ENCODE measurements at regions not wholly inside any gene's neighbourhood (a gene's known extent, or its start where the extent isn't known, plus 50 kb on each side); places are given as distances from the start of the nearest gene placed in this dataset.

GRCh38 chr20:16662467-16662866, 67.4 kb upstream of the SNRPB2 start:
- no peaks in the 10 kb centered on the region for H3K27me3 ChIP-seq (ENCODE audit: insufficient read depth, low read length)

GRCh38 chr20:16661756-16662155, 68.1 kb upstream of the SNRPB2 start:
- Histone ChIP-seq H3K4me2 (ENCODE audit: insufficient read depth, low read length) (no peak overlapping the region), H2AFZ (ENCODE audit: low read length) (no peak overlapping the region), H3K4me3 (ENCODE audit: insufficient read depth, low read length) (no peak overlapping the region), H3K9me3 (ENCODE audit: low read depth, low read length) (no peaks in the 10 kb centered on the region), H3K36me3 (ENCODE audit: insufficient read depth, low read length) (no peaks in the 10 kb centered on the region), H3K27me3 (ENCODE audit: insufficient read depth, low read length) (no peaks in the 10 kb centered on the region), H3K79me2 (ENCODE audit: insufficient read depth, low read length) (no peaks in the 10 kb centered on the region), H3K27ac (ENCODE audit: low read depth, low read length) (no peak overlapping the region), H3K4me1 (ENCODE audit: insufficient read depth, low read length) (no peaks in the 10 kb centered on the region), H4K20me1 (ENCODE audit: insufficient read depth, low read length) (no peaks in the 10 kb centered on the region)
- TF ChIP-seq CTCF (IDR thresholded peaks at IDR 0.05; ENCODE audit: extremely low read depth, low read depth, low read length): no peak
- DNase-seq (ENCODE audit: insufficient read length, low spot score, missing footprints): no peak

More at GRCh38 chr20:16662467-16662866, 67.4 kb upstream of the SNRPB2 start:
- no peak overlapping the region for H3K4me2 ChIP-seq (ENCODE audit: insufficient read depth, low read length)
- no peak overlapping the region for H3K4me3 ChIP-seq (ENCODE audit: insufficient read depth, low read length)
- no peak overlapping the region for H2AFZ ChIP-seq (ENCODE audit: low read length)
- H3K9me3 ChIP-seq (ENCODE audit: low read depth, low read length): no peaks in the 10 kb centered on the region
- no peak for TF ChIP-seq CTCF (IDR thresholded peaks at IDR 0.05; ENCODE audit: extremely low read depth, low read depth, low read length)
- no peaks in the 10 kb centered on the region for H4K20me1 ChIP-seq (ENCODE audit: insufficient read depth, low read length)
- no peak overlapping the region for H3K27ac ChIP-seq (ENCODE audit: low read depth, low read length)
- H3K79me2 ChIP-seq (ENCODE audit: insufficient read depth, low read length): no peaks in the 10 kb centered on the region
- no peaks in the 10 kb centered on the region for H3K36me3 ChIP-seq (ENCODE audit: insufficient read depth, low read length)
- no peak for DNase-seq (ENCODE audit: insufficient read length, low spot score, missing footprints)
- H3K4me1 ChIP-seq (ENCODE audit: insufficient read depth, low read length): no peaks in the 10 kb centered on the region

- Histone ChIP-seq H2AFZ (ENCODE audit: low read length) (no peak overlapping the region), H3K4me2 (ENCODE audit: insufficient read depth, low read length) (no peak overlapping the region), H3K4me3 (ENCODE audit: insufficient read depth, low read length) (no peak overlapping the region), H3K79me2 (ENCODE audit: insufficient read depth, low read length) (no peaks in the 10 kb centered on the region), H3K9me3 (ENCODE audit: low read depth, low read length) (no peaks in the 10 kb centered on the region), H3K27me3 (ENCODE audit: insufficient read depth, low read length) (no peaks in the 10 kb centered on the region), H3K4me1 (ENCODE audit: insufficient read depth, low read length) (no peaks in the 10 kb centered on the region), H4K20me1 (ENCODE audit: insufficient read depth, low read length) (no peaks in the 10 kb centered on the region), H3K27ac (ENCODE audit: low read depth, low read length) (no peak overlapping the region), H3K36me3 (ENCODE audit: insufficient read depth, low read length) (no peaks in the 10 kb centered on the region)
- no peak for DNase-seq (ENCODE audit: insufficient read length, low spot score, missing footprints)
- TF ChIP-seq CTCF (IDR thresholded peaks at IDR 0.05; ENCODE audit: extremely low read depth, low read depth, low read length): no peak
These were observed 74.8 kb upstream of the SNRPB2 start for GRCh38 chr20:16654858-16655535.

- no peak for TF ChIP-seq CTCF (IDR thresholded peaks at IDR 0.05; ENCODE audit: extremely low read depth, low read depth, low read length)
- no peak for DNase-seq (ENCODE audit: insufficient read length, low spot score, missing footprints)
These were observed 76.6 kb upstream of the SNRPB2 start for GRCh38 chr20:16653266-16653665.

More at GRCh38 chr20:16653266-16653665, 76.6 kb upstream of the SNRPB2 start:
- Histone ChIP-seq H3K36me3 (ENCODE audit: insufficient read depth, low read length) (no peaks in the 10 kb centered on the region), H2AFZ (ENCODE audit: low read length) (no peak overlapping the region), H3K27ac (ENCODE audit: low read depth, low read length) (no peak overlapping the region), H3K4me3 (ENCODE audit: insufficient read depth, low read length) (no peak overlapping the region), H3K9me3 (ENCODE audit: low read depth, low read length) (no peaks in the 10 kb centered on the region), H3K4me2 (ENCODE audit: insufficient read depth, low read length) (no peak overlapping the region), H3K79me2 (ENCODE audit: insufficient read depth, low read length) (no peaks in the 10 kb centered on the region), H3K4me1 (ENCODE audit: insufficient read depth, low read length) (no peaks in the 10 kb centered on the region), H4K20me1 (ENCODE audit: insufficient read depth, low read length) (no peaks in the 10 kb centered on the region), H3K27me3 (ENCODE audit: insufficient read depth, low read length) (no peaks in the 10 kb centered on the region)

All from osteoblast (primary cell).